ENCODE measurements at regions not wholly inside any gene's neighbourhood (a gene's known extent, or its start where the extent isn't known, plus 50 kb on each side); places are given as distances from the start of the nearest gene placed in this dataset.

GRCh38 chr22:22825213-22825593, 62.4 kb upstream of the IGLL5 start:
- no peak for DNase-seq

GRCh38 chr22:22827187-22827939, 60.3 kb upstream of the IGLL5 start:
- DNase-seq = no peak

- DNase-seq = no peak
Observed at GRCh38 chr22:22830193-22830592, 57.4 kb upstream of the IGLL5 start.

GRCh38 chr22:22830957-22831688, 56.5 kb upstream of the IGLL5 start:
- no peak for DNase-seq

GRCh38 chr22:22833059-22833458, 54.6 kb upstream of the IGLL5 start:
- no peak for DNase-seq

GRCh38 chr22:22833488-22833887, 54.1 kb upstream of the IGLL5 start:
- DNase-seq = no peak

- no peak for DNase-seq
Observed at GRCh38 chr22:22834204-22834603, 53.4 kb upstream of the IGLL5 start.

- DNase-seq = no peak
Observed at GRCh38 chr22:22834783-22835182, 52.8 kb upstream of the IGLL5 start.

- no peak for DNase-seq
Observed at GRCh38 chr22:22835242-22835641, 52.4 kb upstream of the IGLL5 start.

GRCh38 chr22:22835771-22836291, 51.8 kb upstream of the IGLL5 start:
- no peak for DNase-seq

- DNase-seq = peak; percentile 2
Observed at GRCh38 chr22:22836635-22837034, 51.0 kb upstream of the IGLL5 start.
